GM12892 (cell line): ENCODE measurements at regions not wholly inside any gene's neighbourhood (a gene's known extent, or its start where the extent isn't known, plus 50 kb on each side); places are given as distances from the start of the nearest gene placed in this dataset.

ENCODE experiments used
- POLR2A ChIP-seq: IDR thresholded peaks from 2 replicates; pipeline ENCODE4 v1.6.1; 2011; ENCODE audit warnings: low read depth, low read length, control low read depth
- POLR2AphosphoS5 ChIP-seq: IDR thresholded peaks from 2 replicates; pipeline ENCODE4 v1.6.1; 2011; ENCODE audit warnings: low read depth, low read length, control low read depth
- TAF1 ChIP-seq: IDR thresholded peaks from 2 replicates; pipeline ENCODE4 v1.6.1; 2011; ENCODE audit warnings: low read depth, mild to moderate bottlenecking, control low read depth, low read length, borderline replicate concordance

GRCh38 chr18:66792466-66792865 lies 188.6 kb upstream of the CDH19 start:
- TF ChIP-seq POLR2A (no peak), POLR2AphosphoS5 (no peak), TAF1 (no peak)
